ENCODE measurements at regions not wholly inside any gene's neighbourhood (a gene's known extent, or its start where the extent isn't known, plus 50 kb on each side); places are given as distances from the start of the nearest gene placed in this dataset.

DNA sequence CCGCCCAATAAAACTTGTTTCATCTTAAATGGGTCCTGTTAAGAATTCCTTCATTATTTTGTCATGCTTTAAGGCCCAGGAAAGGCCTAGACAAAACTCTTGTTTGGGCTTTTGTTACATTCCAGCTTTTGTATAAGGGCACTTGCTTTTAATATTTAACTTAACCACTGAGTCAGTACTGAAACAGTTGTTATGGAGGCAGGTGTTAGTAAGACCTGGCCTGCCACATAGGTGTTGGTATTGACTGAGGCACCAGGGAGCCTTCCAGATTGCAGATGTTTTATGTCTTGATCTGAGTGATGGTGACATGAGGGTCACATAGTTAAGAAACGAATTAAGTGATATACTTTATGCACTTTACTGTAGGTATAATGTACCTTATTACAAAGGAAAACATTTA lies 274.9 kb upstream of the TGFBR2 start:
- Histone ChIP-seq H3K9me3 (no peaks in the 10 kb centered on the region), H3K4me1 (peaks cover 0 to 23% (median 0%) of the 10 kb centered on the region in 4 donors), H3K36me3 (no peaks in the 10 kb centered on the region), H3K27me3 (no peaks in the 10 kb centered on the region), H3K4me3 (no peak overlapping the region), H3K27ac (no peak overlapping the region)
- intact Hi-C loops (cut with DNase I; ENCODE audit: low total_unique reads), result no loop called here
- no peak for DNase-seq
- TF ChIP-seq, protein P1, sequence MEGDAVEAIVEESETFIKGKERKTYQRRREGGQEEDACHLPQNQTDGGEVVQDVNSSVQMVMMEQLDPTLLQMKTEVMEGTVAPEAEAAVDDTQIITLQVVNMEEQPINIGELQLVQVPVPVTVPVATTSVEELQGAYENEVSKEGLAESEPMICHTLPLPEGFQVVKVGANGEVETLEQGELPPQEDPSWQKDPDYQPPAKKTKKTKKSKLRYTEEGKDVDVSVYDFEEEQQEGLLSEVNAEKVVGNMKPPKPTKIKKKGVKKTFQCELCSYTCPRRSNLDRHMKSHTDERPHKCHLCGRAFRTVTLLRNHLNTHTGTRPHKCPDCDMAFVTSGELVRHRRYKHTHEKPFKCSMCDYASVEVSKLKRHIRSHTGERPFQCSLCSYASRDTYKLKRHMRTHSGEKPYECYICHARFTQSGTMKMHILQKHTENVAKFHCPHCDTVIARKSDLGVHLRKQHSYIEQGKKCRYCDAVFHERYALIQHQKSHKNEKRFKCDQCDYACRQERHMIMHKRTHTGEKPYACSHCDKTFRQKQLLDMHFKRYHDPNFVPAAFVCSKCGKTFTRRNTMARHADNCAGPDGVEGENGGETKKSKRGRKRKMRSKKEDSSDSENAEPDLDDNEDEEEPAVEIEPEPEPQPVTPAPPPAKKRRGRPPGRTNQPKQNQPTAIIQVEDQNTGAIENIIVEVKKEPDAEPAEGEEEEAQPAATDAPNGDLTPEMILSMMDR (IDR thresholded peaks at IDR 0.05), result no peak

DNA sequence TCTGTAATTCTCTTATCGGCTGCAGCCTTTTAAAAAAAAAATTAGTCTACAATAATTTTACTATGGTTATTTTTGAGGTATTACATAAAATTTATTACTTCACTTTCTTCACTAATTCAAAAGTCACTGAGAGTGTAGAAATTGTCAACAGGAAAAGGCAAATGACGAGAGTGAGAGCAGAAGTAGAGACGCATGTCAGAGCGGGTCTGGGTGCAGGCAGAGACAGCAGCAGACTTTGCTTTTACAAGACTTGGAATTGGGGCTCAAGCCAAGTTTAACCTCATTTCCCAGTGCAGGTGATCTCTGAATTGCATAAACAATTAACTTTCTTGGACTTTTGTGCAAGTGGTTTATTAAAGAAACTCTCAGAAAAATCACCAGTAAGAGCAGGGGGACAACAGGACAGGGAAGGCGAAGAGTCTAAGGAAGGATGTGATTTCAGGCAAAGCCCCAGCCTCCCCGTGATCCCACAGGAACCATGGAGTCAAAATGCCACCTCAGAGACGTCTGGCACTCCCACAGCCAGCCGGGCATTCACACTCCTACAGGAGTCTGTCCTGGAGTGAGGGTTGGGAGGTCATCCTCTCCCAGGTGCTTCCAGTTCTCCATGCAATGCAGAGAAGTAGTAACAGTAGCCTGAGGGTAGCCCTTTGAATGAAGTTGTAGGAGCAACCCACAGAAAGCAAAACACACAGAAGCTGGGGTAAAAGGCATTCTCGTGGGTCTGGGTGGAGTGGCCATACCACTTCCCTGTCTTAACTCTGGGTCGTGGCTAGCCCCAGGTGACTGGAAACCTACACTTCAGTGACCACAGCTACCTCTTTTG lies 274.0 kb upstream of the TGFBR2 start:
- intact Hi-C loops (cut with DNase I; ENCODE audit: low total_unique reads), result no loop called here
- H3K27ac ChIP-seq, result no peak overlapping the region
- no peaks in the 10 kb centered on the region for H3K27me3 ChIP-seq
- no peaks in the 10 kb centered on the region for H3K9me3 ChIP-seq
- H3K36me3 ChIP-seq, result no peaks in the 10 kb centered on the region
- no peak for DNase-seq
- H3K4me3 ChIP-seq, result no peak overlapping the region
- peaks cover 0 to 22% (median 0%) of the 10 kb centered on the region in 4 donors for H3K4me1 ChIP-seq
- TF ChIP-seq, protein P1 (IDR thresholded peaks at IDR 0.05), result no peak

DNA sequence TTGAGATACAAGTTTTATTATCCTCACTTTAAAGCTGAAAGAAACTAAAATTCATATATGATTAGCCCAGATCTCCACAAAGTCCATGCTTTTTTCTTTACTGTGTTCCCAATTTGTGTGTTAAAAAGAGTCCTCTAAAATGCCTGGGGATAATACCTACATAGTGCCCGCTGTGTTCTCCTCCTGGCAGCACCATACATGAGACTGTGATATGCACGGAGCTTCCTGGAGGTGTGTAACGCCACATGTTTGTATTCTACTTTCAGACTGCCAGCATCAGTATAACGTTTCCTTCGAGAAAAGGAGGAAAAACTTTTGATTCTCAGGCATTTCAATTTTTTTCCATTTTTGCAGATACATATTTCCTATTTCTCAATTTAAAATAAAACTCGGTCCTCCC lies 273.3 kb upstream of the TGFBR2 start:
- TF ChIP-seq, protein P1 (IDR thresholded peaks at IDR 0.05), result no peak
- no peaks in the 10 kb centered on the region for H3K27me3 ChIP-seq
- no peaks in the 10 kb centered on the region for H3K36me3 ChIP-seq
- H3K4me1 ChIP-seq, result peaks cover 0 to 19% (median 0%) of the 10 kb centered on the region in 4 donors
- H3K9me3 ChIP-seq, result no peaks in the 10 kb centered on the region
- intact Hi-C loops (cut with DNase I; ENCODE audit: low total_unique reads), result no loop called here
- no peak for DNase-seq
- H3K27ac ChIP-seq, result no peak overlapping the region
- H3K4me3 ChIP-seq, result no peak overlapping the region

DNA sequence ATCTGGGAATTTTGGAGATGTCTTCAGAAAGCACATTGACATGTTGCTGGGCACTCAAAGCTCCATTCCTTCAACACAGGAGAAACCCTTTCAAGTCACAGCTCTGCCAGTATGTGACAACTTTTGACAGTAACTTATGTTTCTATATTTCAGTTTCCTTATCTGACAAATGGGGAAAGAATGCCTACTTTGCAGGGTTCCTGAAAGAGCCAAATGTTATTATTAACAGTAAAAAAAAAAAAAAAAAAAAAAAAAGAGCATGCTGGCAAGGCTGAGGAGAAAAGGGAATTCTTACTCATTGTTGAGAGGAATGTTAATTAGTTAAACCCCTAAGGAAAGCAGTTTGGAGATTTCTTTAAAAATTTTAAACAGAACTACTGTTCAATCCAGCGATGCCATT lies 272.5 kb upstream of the TGFBR2 start:
- Histone ChIP-seq H3K27ac (no peak overlapping the region), H3K36me3 (no peaks in the 10 kb centered on the region), H3K4me1 (peaks cover 0 to 19% (median 0%) of the 10 kb centered on the region in 4 donors), H3K9me3 (no peaks in the 10 kb centered on the region), H3K27me3 (no peaks in the 10 kb centered on the region), H3K4me3 (no peak overlapping the region)
- intact Hi-C loops (cut with DNase I; ENCODE audit: low total_unique reads), result no loop called here
- TF ChIP-seq, protein P1 (IDR thresholded peaks at IDR 0.05), result no peak
- no peak for DNase-seq

DNA sequence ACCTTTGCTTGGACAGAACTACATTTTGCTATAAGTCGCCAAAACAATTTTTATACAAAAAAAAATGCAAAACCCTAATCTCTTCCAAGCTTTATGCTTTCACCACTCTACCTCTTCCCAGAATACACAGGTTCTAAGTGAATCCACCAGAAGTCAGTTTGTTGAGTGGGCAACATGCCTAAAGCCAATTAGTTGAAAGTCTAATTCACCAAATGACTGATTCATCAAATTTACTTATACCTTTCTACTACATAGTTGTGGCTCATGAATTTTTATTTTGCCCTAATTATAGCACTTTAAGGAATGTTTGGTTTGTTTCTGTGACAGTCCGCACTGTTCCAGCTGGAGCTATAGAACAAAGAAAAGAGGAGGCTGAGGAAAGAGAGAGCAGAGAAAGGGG lies 265.9 kb upstream of the TGFBR2 start:
- H3K27me3 ChIP-seq, result no peaks in the 10 kb centered on the region
- no peaks in the 10 kb centered on the region for H3K36me3 ChIP-seq
- H3K9me3 ChIP-seq, result no peaks in the 10 kb centered on the region
- TF ChIP-seq, protein P1 (IDR thresholded peaks at IDR 0.05), result no peak
- H3K27ac ChIP-seq, result no peak overlapping the region
- intact Hi-C loops (cut with DNase I; ENCODE audit: low total_unique reads), result loop anchor here (10.0 kb wide), 1 partner anchor 174 kb away; no protein-coding TSS in a partner anchor
- H3K4me3 ChIP-seq, result no peak overlapping the region
- peaks cover 0 to 23% (median 7%) of the 10 kb centered on the region in 4 donors for H3K4me1 ChIP-seq
- DNase-seq, result no peak

Measured in tibial artery (tissue), 4 donors.